ENCODE measurements at regions not wholly inside any gene's neighbourhood (a gene's known extent, or its start where the extent isn't known, plus 50 kb on each side); places are given as distances from the start of the nearest gene placed in this dataset.
"Not testable (repeated sequence)": the region's sequence is repeated elsewhere in the genome, so short reads cannot be mapped to it uniquely, and the experiment has no call there.

DNA sequence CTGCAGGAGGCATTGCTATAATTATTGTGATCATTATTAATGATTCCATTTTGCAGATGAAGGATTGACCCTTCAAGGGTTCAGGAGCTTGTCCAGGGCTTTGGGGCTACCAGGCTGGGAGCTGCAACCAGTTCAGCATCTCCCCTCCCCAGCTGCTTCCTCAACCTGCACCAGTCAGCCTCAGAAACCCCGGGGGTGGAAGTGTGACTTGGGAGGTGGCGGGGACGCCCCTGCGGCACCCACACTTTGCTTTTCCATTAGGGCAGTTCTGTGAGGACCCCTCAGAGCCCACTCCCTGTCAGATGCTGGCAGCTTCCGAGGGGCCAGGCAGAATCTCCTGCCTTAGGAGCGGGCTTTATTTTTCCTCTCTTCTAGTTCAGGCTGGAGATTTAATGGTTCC, 85.6 kb downstream of the OLFM1 start:
- H3K27ac Mint-ChIP-seq: no peak overlapping the region

DNA sequence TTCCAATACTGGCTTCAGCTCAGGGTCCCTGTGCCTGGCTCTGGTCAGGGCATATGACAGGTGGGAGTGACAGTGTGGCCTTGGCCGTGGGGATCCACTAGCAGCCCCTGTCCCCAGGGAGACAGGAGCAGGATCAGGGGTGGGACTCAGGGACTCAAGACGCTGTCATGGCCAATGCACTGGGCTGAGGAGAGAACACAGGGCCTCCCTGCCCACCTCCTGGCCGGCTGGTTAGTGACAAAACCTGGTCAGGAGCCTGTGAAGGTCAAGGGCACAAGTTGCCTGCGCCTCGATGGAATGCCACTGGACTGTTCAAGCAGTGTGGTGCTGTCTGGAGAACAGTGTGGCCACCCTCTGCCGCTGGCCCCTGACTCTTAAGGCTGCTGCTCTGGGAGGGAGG, 86.8 kb downstream of the OLFM1 start:
- Mint-ChIP-seq H3K9me3 (peaks cover 0 to 4% of the 10 kb centered on the region in 2 donors), H3K27ac (no peak overlapping the region)
- no peak for ATAC-seq

More for the DNA sequence above, 85.6 kb downstream of the OLFM1 start:
- ATAC-seq: no peak
- no peak for DNase-seq (ENCODE audit: low spot score in 2 of 2)
- Mint-ChIP-seq H3K9me3 (peaks cover 0 to 4% of the 10 kb centered on the region in 2 donors), H3K36me3 (no peaks in the 10 kb centered on the region)

GRCh38 chr9:135174981-135175380, 87.5 kb downstream of the OLFM1 start:
- H3K9me3 Mint-ChIP-seq: peaks cover 0 to under 1% of the 10 kb centered on the region in 2 donors
- ATAC-seq (no peak), DNase-seq (ENCODE audit: low spot score in 2 of 2) (no peak)
- no peaks in the 10 kb centered on the region for H3K36me3 Mint-ChIP-seq
- H3K27ac Mint-ChIP-seq: no peak overlapping the region

More for the DNA sequence above, 86.8 kb downstream of the OLFM1 start:
- H3K36me3 Mint-ChIP-seq: no peaks in the 10 kb centered on the region
- DNase-seq (ENCODE audit: low spot score in 2 of 2): no peak

DNA sequence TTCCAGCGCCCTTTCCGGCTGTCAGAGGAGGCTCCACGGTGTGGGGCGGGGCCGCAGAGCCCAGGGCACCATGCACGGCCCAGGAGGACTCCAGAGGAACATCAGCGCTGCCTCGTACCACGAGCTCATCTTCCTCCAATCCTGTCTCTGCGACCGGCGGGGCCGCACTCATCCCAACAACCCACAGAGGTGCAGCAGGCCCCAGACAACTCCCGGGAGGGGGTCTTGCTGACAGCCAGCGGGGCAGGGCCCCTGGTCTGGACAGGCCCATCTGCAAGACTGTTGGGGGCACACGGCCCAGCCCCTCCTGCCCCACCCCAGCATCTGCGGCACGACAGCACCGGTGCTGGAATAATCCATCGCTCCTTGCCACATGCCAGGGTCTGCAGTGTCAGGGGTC, 88.8 kb downstream of the OLFM1 start:
- H3K9me3 Mint-ChIP-seq: no peaks in the 10 kb centered on the region
- H3K27ac Mint-ChIP-seq: no peak overlapping the region
- ATAC-seq (no peak), DNase-seq (ENCODE audit: low spot score in 2 of 2) (no peak)
- no peaks in the 10 kb centered on the region for H3K36me3 Mint-ChIP-seq

GRCh38 chr9:135177562-135177961, 90.1 kb downstream of the OLFM1 start:
- not testable (repeated sequence) for H3K27ac Mint-ChIP-seq; H3K9me3 Mint-ChIP-seq; DNase-seq (ENCODE audit: low spot score in 2 of 2); ATAC-seq; H3K36me3 Mint-ChIP-seq

DNA sequence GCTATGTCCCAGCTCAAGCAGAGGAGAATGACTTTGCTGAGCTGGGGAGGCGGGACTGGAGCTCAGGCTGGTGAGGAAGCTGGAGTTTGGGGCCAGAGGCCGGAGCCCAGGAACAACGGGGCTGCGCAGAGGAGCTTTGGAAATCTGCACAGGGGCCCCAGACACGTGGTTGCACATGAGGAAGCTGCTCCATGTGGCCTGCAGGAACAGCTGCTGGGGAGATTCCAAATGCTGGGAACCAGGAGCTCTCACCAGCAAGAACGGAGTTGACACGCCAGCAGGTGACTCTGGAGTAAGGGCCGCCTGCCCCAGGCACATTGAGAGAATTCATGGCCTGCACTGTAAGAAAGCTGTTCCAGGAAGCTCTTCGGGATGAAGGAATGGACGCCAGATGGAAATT, 91.0 kb downstream of the OLFM1 start:
- ATAC-seq: no peak
- H3K36me3 Mint-ChIP-seq: no peaks in the 10 kb centered on the region
- H3K9me3 Mint-ChIP-seq: no peaks in the 10 kb centered on the region
- no peak overlapping the region for H3K27ac Mint-ChIP-seq
- DNase-seq (ENCODE audit: low spot score in 2 of 2): no peak

DNA sequence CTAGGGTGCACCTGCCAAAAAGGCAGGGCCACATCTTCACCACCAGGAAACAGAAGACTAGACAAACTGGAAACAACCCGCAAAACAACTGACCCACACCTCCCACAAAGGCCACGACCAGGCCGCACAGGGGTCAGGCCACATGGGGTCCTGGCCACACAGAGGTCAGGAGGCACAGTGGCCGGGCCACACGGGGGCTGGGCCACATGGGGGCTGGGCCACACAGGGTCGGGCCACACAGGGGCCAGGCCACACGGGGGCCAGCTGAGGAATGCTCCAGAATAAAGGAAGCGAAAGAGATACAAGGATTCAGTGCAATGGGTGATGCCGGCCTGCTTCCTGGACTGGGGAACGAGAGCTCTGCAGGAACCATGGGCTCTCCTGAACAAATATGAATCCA, 91.6 kb downstream of the OLFM1 start:
- Mint-ChIP-seq H3K9me3 (no peaks in the 10 kb centered on the region), H3K27ac (no peak overlapping the region), H3K36me3 (no peaks in the 10 kb centered on the region)
- no peak for ATAC-seq
- no peak for DNase-seq (ENCODE audit: low spot score in 2 of 2)

- no peak for ATAC-seq
- Mint-ChIP-seq H3K9me3 (no peaks in the 10 kb centered on the region), H3K36me3 (no peaks in the 10 kb centered on the region), H3K27ac (no peak overlapping the region)
- no peak for DNase-seq (ENCODE audit: low spot score in 2 of 2)
These were observed 92.5 kb downstream of the OLFM1 start for GRCh38 chr9:135179976-135180375.

DNA sequence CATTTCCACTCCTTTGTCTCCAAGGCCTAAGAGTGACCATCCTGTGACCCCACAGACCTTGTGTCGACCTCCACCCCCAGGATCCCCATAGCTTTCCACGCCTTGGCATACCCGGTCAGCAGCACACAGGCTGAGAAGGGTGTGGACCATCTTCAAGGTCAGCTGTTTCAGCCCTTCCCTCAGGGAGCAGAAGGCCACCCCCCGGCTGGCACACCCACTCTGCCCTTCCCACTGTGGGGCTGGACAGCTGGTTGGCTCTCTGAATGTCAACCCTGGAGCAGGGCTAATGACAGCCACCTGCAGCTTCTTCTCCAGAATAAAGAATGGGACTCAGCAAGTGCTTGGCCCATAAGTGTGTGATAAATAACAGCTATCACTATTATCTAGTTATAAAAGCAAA, 93.1 kb downstream of the OLFM1 start:
- Mint-ChIP-seq H3K27ac (no peak overlapping the region), H3K9me3 (no peaks in the 10 kb centered on the region), H3K36me3 (no peaks in the 10 kb centered on the region)
- ATAC-seq (no peak), DNase-seq (ENCODE audit: low spot score in 2 of 2) (no peak)

GRCh38 chr9:135181336-135181735, 93.9 kb downstream of the OLFM1 start:
- Mint-ChIP-seq H3K9me3 (no peaks in the 10 kb centered on the region), H3K27ac (no peak overlapping the region), H3K36me3 (no peaks in the 10 kb centered on the region)
- ATAC-seq (no peak), DNase-seq (ENCODE audit: low spot score in 2 of 2) (no peak)

GRCh38 chr9:135181841-135182240, 94.4 kb downstream of the OLFM1 start:
- ATAC-seq; DNase-seq (ENCODE audit: low spot score in 2 of 2); H3K27ac Mint-ChIP-seq; H3K36me3 Mint-ChIP-seq; H3K9me3 Mint-ChIP-seq: not testable (repeated sequence)

GRCh38 chr9:135183069-135183468, 95.6 kb downstream of the OLFM1 start:
- no peak for ATAC-seq
- H3K27ac Mint-ChIP-seq: no peak overlapping the region
- H3K9me3 Mint-ChIP-seq: no peaks in the 10 kb centered on the region
- no peak for DNase-seq (ENCODE audit: low spot score in 2 of 2)
- H3K36me3 Mint-ChIP-seq: no peaks in the 10 kb centered on the region

DNA sequence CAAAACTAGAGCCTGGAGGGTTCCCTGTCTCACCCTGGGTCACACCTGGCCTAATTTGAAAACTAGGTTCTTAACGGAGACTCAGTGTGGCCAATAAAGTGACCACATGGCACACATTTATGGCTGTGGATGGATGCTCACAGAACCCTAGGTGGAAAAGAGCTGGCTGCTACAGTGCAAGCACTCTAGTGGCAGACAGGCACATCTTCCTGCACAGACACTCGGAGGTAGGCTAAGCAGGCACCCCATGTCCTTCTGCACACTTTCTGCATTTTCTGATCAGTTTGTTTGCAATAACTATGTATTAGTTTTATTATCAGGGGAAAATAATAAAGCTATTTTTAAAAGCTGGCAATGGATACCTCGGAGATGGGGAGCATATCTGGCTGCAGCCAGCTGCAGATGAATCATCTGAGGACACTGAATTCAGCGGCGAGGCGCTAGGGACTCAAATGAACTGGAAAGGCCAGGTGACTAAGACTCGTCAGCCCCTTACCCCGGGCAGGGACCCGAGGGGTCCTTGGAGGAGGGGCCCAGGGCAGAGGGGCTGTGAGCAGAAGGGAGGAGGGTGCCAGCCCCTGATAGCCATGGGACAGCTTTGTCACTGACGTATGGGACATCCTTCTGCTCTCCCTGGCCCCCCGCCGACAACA, 96.2 kb downstream of the OLFM1 start:
- Mint-ChIP-seq H3K27ac (no peak overlapping the region), H3K36me3 (no peaks in the 10 kb centered on the region), H3K9me3 (no peaks in the 10 kb centered on the region)
- ATAC-seq (no peak), DNase-seq (ENCODE audit: low spot score in 2 of 2) (no peak)

DNA sequence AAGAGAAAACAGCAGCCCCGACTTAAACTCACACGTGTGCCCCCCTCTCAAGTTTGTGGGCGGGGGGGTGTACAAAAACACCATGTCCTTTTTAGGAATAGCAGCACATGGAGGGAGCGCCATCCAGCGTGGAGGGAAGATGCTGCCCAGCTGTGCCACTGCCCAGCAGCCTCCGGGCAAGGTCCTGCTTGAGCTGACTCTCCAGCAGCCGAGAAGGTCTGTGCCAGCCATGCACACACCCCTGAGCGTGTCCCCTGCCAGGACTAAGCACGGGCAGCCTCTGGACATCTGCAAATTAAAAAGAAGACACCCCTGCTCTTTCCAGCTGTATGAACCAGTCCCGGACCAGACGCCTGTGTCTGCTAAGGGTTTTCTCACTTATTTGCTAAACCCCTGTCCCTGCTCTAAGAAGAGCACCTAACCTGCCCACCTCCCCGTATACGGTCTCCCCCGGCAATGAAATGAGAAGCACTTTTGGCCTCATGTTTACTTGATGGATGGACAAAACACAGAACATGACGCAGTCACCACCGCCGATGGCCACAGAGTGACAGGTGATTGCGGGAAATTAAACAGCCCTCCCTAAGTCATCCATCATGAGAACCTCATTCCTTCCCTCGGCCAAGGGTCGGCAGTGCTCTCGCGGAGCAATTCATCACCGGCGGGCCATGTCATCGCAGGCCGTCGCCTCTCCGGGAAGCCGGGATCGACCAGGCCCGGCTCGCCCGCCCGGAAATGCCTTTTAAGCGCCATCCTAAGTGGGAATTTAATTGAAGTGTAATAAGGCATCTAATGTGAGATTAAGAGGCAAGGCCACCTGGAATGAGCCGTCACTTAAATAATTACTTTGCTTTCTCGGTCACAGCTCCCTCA, 96.9 kb downstream of the OLFM1 start:
- Mint-ChIP-seq H3K27ac (no peak overlapping the region), H3K9me3 (no peaks in the 10 kb centered on the region), H3K36me3 (no peaks in the 10 kb centered on the region)
- DNase-seq (ENCODE audit: low spot score in 2 of 2) (no peak), ATAC-seq (no peak)

DNA sequence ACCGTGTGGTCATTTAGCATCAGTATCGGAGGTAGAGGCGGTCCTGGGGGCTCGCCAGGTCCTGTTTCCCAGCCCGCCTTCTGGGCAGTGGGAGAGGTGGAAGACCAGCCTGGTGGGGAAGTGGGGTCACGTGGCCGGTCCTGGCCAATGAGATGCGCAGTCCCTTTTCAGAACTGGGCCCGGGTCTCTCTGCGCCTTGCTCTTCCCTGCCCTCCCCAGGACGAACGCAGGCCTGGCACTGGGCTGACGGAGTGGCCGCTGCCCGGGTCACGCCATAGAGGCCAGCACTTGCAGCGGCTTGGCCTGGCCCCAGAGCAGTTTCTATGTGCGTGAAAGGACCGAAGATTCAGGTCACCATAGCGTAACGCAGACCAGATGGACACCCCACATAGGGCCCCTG, 97.6 kb downstream of the OLFM1 start:
- DNase-seq (ENCODE audit: low spot score in 2 of 2) (no peak), ATAC-seq (no peak)
- Mint-ChIP-seq H3K27ac (no peak overlapping the region), H3K9me3 (no peaks in the 10 kb centered on the region), H3K36me3 (no peaks in the 10 kb centered on the region)

DNA sequence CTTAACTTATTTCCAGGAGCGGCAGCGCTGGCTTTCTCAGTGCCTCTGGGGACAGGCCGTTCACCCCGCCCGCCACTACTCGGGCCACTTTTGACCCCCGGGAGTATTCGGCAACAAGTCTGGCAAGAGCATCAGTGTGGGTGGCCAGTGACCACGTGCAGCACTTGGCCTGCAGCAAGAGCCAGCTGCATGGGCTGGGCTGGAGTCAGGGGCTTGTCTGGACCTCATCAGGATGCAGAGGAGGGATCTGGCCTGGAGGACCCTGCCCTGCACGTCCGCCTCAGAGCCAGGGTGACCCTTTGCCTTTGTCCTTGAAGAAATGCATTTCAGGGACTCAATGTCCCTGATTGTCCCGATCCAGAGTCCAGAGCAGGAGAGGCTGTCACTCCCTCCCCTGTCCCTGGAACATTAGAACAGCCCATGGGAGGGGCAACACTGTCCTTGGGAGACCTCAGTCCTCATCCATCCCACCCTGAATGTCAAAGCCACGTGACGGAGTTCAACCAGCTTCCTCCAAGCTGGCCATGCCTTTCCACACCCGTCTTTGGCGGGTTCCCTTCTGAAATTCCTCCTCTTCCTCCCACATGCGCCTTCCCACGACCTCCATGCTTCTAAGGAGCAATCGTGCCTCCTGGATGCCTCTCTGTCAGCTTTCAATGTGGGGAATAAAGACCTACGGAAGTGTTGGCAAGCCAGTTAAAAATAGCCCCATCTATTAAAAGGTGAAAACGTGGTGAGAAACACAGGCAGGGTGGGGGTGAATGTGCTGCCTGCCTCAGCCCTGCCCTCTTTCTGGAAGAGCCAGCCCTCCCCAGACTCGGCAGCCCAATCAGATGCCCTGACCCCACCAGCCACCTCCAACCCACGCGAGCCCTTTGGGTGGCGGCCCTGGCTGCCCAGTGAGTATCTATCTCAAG, 99.0 kb downstream of the OLFM1 start:
- ATAC-seq (no peak), DNase-seq (ENCODE audit: low spot score in 2 of 2) (no peak)
- no peaks in the 10 kb centered on the region for H3K9me3 Mint-ChIP-seq
- H3K36me3 Mint-ChIP-seq: no peaks in the 10 kb centered on the region
- no peak overlapping the region for H3K27ac Mint-ChIP-seq

DNA sequence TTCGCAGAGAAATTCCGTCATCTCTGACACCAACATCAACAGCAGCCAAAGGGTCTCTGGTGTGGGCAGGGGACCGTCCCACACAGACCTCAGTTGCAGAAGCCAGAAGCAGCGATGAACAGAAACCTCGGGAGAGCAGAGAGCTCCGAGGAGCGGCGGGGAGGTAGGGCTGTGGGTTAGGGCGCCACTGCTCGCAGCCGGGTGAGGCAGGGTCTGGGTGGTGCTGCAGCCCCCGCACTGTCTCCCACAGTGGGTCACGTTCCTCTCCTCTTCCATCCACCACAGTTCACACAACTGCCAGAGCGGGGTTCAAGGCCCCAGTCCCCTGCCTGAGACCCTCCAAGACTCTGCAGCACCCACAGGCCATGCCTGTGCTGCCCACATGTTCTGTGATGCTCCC, 99.9 kb downstream of the OLFM1 start:
- DNase-seq (ENCODE audit: low spot score in 2 of 2): no peak
- no peak for ATAC-seq
- Mint-ChIP-seq H3K36me3 (no peaks in the 10 kb centered on the region), H3K9me3 (no peaks in the 10 kb centered on the region), H3K27ac (no peak overlapping the region)
